Left kidney (tissue), 1 donor: ENCODE measurements at regions not wholly inside any gene's neighbourhood (a gene's known extent, or its start where the extent isn't known, plus 50 kb on each side); places are given as distances from the start of the nearest gene placed in this dataset.
"Not testable (repeated sequence)": the region's sequence is repeated elsewhere in the genome, so short reads cannot be mapped to it uniquely, and the experiment has no call there.

Source experiments
- DNase-seq: peaks from one replicate; pipeline ENCODE4 v3.0.0-alpha.2; 2013

DNA sequence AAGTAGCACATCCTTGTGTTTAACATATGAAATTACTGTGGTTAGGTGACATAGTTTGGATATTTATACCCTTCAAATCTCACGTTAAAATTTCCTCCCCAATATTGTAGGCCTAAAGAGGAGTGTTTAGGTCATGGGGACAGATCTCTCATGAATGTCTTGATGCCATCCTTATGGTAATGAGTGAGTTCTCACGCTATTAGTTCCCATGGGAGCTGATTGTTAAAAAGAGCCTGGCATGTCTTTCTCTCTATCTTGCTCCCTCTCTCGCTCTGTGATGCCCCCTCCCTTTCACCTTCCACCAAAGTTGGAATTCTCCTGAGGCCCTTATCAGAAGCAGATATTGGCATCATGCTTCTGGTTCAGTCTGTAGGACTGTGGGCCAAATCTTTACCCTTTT lies 660.1 kb downstream of the ADCYAP1 start:
- no peak for DNase-seq

DNA sequence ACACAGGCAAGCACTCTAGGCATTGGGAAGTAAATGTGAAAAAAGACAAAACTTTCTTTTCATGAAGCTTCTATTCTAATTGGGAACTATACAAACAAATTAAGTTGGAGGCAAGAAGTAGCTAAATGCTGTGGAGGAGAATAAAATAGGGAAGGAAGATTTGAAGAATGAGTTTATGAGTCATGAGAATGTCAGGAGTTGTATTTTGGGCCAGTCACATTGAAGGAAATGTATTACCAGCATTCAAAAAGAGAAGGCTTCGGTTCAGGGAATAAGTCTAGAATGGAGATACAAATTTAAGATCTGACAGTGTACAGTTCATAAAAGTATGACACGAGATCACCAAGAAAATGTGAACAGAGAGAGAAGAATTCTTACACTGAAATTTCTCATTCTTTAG lies 666.5 kb downstream of the ADCYAP1 start:
- DNase-seq, result no peak

DNA sequence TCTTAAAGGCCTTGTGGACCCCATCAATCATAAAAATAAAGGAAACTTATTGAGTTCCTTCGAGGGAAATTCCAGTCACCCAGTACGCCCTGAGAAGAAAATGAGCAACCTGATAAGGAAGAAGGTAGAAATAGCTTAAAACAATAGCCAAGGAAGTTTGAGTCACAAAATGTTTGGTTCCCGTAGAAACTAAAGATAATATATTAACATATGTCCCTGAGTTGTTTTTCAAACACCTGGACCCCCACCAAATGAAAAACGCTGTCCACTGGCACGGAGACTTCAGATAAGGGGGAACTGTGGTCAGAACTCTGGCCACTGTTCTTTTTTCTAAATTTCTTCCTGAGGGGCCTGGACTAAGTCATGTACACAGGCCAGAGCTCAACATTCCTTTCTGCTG lies 669.1 kb downstream of the ADCYAP1 start:
- no peak for DNase-seq

DNA sequence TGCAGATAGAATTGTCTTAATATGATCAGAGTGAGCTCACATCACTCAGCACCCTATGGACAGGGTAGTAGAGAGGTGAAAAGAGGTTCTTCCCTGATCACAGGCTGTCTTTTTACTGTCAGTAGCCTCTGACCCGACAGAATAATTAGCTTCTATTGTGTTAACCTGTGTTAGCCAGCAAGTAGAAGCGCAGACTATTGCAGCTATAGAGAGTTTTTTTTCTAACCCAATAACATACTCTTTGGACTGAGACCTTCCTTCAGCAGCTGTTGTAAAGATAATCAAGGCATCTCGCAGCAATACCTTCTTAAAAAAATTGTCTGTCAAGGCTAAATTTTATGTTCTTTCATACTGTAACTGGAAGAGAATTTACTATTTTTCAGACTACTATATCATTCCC lies 670.4 kb downstream of the ADCYAP1 start:
- DNase-seq, result no peak

DNA sequence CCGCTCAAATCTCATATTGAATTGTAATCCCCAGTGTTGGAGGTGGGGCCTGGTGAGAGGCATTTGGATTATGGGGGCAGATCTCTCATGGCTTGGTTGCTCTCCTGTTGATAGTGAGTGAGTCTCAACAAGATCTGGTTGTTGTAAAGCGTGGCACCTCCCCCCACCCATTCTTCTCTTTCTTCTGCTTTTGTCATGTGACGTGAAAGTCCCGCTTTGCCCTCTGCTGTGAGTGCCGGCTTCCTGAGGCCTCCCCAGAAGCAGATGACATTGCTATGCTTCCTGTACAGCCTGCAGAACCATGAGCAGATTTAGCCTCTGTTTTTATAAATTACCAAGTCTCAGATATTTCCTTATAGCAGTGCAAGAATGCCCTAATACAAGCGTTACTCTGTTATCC lies 673.8 kb downstream of the ADCYAP1 start:
- no peak for DNase-seq

DNA sequence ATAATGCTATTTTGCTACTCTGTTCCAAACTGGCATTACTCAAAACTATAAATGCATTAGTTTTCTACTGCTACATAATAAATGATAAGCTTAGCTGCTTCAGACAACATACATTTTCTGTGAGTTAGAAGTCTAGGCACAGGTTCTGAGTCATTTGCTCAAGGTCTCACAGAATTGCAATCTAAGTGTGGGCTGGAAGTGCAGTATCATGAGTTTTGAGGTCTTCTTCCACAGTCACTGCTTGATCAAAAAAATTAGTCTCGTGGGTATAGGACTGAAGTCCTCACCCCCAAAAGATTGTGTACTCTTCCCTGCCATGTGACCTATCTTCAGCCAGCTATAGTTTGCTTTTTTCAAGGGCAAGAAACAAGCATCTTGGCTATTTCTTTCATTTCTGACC lies 676.9 kb downstream of the ADCYAP1 start:
- DNase-seq, result no peak

DNA sequence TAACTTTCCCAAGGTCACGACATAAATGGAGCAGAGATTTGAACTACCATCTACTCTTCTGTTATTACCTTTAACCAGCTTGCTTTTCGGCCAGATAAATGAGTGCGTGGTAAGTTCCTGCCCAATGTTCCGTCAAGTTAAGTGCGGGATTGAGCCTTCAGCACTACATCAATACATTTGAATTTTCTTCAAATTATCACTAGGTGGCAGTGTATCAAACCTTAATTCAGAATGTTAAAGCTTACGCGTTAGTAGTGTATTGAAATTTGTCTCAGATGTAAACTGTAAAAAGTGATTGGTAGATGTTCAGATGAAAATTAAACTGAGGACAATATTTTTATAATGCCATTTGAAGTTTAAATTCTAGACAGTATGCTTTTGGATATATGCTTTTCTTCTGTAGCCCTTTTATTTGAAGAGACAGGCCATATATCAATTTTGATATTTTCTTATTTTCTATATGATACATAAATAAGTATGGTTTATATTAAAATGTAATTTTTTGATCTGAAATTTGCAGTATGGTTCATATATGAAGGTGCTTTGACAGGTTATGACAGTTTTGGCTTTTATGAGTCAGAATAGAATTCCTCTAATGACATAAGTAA lies 681.3 kb downstream of the ADCYAP1 start:
- DNase-seq, result peak; percentile 17

DNA sequence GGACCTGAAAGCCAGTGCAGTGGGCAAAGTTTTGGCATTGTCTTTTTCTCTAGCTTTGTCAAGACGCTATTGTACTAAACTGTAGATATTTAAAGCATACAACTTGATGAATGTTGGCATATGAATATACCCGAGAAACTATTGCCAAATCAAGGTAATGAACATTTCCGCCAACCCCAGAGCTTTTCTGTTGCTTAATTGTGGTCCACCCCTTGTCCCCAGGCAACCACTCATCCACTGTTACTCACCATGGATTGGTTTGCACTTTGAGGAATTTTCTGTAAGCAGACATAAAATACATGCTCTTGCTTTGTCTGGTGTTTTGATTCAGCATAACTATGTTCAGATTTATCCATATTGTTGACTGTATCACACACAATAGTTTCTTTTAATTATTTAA lies 688.4 kb downstream of the ADCYAP1 start:
- no peak for DNase-seq

DNA sequence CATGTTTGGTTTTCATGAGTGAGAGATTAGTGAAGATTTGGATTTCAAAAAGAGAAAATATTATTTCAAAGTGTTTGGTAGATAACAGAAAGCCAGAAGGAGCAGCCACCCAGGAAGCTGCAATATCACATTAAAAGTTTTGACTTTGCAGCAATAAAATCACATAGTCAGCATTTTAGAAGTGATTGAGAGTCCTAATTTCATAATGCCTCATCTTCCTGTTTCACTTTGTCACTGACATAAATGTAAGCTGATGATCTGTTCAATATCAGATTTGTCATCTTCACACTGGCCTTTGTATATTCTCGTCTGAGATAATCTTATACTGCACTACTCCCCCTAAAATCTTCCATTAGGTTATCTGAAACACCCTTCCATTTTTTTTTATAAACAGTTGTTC lies 690.5 kb downstream of the ADCYAP1 start:
- DNase-seq, result no peak

DNA sequence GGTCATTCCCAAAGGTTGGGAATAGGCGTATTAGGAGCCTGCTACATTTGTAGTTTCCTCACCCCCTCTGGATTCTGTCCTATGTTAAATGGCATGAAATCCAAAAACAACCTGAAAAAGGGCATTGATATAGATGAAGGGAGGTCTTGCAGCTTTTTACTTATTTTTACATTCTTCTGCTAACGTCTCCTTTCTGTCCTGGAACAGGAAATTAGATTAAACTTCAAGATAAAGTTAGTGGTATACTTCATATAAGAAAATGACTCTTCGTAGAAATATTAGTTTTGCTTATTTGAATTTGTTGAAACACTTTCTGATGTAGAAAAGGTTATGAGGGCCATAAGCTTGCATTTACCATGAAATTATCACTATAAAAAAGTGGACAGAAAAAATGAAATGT lies 694.5 kb downstream of the ADCYAP1 start:
- DNase-seq, result no peak

DNA sequence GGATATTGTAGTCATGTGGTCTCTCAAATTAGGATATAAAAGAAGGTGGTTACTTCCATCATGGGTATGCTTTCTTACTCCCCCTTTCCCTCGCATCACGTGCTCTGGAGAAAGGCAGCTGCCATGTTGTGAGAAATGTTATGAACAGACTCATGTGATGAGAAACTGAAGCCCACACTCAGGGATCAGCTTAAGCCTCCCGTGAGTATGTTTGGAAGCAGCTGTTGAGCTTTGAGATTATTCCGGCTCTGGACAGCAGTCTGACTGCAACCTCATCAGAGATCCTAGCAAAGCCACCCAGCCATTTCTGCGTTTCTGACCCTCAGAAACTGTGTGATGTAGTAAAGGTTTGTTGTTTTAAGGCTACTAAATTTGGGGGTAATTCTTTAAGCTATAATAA lies 700.1 kb downstream of the ADCYAP1 start:
- no peak for DNase-seq

DNA sequence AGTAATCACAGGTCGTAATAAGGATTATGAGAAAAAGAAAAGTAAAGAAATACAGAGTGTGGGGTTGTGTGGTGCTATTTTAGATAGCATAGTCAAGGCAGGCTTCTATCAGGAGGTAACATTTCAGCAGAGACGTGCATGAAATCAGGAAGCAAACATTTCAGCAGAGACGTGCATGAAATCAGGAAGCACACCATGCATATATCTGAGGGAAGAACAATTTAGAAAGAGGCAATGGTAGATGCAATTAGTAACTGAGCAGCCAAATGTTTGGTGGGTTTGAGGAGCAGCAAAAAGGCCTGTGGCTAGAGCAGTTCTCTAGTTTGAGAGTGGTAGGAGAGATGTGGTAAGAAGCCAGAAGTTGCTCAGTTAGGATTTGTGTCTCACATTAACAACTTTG lies 713.7 kb downstream of the ADCYAP1 start:
- DNase-seq, result no peak

DNA sequence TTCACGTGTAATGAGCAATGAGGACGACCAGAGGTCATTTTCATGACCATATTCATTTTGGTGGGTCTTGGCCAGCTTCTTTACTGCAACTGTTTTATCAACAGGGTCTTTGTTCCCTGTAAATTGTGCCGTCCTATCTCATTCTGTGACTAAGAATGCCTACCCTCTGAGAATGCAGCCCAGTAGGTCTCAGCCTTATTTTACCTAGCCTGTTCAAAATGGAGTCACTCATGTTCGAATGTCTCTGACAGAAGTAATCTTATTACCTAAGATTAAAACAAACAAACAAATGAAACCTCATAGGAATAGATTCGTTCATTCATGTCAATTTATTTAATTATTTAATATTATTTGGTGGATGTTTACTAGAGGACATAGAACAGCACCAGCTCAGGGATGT lies 714.8 kb downstream of the ADCYAP1 start:
- no peak for DNase-seq

DNA sequence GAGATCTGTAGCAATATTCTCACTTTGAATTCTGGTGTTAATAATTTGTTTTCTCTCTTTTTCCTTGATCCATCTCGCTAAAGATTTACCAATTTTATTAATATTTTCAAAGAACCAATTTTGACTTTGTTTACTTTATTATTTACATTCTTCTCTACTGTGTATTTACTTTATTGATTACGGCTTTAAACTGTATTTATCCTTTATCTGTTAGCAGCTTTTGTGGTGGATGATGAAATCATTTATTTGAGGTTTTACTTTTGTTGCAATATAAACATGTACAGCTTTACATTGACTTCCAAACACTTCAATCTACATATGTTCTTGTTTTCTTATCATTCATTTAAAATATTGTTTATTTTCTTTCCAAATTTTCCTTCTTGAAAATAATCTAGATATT lies 719.9 kb downstream of the ADCYAP1 start:
- no peak for DNase-seq

DNA sequence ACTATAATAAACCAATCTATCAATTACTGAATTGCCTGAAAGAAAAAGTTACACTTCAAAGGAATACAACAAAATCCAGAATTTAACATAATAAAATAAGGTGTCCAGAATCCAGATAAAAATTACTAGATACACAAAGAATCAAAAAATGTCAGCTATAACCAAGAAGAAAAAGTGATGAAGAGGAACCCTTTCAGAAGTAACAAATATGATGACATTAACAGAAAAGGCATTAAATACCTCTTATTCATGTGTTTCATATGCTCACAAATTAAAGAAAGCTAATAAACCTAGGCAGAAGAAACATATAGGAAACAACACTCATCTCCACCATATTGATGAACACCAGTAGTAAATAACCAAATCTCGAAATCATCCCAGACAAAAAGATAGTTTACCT lies 722.8 kb downstream of the ADCYAP1 start:
- DNase-seq, result no peak

DNA sequence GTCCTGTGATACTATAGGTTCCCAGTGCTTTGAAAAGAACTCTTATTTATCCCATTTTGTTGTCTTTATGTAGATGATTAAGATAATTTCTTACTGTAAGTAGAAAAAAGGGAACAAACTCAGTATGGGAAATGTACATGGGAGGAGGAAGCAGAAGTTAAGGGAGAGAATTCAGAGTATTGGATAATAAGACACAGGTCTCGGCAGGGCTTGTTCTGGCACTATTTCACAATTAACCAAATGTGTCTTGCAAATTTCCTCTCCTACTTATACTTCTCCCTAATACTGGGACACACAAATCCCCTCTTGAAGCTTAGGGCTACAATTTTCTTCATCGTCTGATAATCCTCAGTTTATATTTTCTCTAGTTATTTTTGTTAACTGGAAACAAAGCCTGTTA lies 744.0 kb downstream of the ADCYAP1 start:
- no peak for DNase-seq

DNA sequence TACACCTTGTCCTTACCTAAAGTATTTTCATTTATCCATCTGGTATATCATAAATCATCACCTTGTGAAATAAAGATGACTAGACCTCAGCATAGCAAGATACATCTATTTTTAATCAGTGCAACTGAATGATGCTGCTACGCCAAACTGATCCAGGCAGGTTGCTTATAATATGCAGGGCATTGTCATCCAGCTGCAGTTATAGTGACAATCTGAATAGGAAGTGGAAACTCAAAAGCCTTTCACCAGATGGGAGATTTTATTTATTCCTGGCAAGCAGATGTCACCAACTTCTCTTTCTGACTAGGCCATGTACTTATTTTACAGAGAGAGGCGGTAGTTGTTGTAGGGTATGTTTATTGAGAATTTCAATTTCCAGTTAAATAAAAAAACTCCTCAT lies 747.3 kb downstream of the ADCYAP1 start:
- no peak for DNase-seq

DNA sequence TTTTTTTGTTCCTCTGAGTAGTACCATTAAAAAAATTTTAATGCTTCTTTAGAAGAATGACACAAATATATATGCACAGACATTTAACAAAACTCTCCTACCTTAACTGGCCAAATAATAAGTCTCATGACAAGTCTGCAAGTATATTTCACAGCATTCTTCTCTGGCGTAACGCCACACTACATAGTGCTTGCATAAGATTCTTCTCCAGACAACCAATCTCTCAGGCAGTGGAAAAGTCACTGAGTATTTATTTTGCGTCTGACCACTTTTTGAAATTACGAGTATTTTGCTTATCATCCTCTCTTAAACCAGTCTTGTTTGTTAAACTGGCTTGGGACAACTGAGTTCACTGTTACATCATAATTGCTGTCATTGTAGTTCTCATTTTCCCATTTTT lies 749.2 kb downstream of the ADCYAP1 start:
- no peak for DNase-seq

DNA sequence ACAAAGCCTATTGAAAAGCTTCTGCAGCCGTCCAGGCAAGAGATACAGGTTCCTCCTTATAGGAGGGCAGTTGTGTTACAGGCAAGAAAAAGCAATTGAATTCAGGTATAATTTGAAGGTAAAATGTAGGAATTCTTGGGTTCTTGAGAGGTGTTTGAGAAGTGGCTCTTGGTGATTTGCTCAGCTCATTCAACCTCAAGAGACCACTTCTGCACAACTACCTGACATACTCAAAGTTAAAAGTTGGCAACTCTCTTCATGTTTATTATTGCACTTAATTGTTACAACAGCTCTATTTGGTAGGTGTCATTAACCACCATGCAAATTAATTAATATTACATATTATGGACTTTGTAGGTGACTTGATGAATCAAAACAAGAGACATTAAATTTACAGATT lies 753.2 kb downstream of the ADCYAP1 start:
- no peak for DNase-seq

DNA sequence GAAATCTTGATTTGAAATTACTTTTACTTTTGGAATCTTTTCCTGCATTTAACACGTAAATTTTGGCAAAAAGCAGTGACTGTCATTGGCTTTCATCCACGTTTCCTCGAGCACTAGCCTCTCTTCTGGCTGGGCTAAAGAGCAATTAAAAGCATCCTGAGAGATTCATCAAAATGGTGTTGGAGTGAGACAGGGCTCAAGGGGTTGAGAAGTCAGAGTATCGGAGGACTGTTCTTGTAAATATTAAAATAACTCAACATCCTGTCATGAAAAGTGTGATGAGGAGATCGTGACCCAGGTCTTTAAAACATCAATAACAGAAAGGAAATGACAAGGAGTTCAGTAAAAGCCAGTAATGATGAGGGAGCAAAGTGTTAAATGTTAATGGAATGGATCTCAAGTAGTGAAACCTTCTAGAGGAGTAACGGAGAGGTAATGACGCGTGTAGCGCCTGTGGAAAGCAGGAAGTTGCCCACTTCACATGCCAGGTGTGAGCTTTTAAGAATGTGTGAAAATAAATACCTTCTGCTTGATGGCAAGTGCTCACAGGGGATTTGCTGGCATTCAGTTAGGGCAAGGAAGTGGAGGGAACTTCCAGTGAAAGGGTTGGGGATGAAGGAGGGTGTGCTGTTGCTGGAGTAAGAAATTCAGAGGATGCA lies 754.4 kb downstream of the ADCYAP1 start:
- peak; percentile 11 for DNase-seq

DNA sequence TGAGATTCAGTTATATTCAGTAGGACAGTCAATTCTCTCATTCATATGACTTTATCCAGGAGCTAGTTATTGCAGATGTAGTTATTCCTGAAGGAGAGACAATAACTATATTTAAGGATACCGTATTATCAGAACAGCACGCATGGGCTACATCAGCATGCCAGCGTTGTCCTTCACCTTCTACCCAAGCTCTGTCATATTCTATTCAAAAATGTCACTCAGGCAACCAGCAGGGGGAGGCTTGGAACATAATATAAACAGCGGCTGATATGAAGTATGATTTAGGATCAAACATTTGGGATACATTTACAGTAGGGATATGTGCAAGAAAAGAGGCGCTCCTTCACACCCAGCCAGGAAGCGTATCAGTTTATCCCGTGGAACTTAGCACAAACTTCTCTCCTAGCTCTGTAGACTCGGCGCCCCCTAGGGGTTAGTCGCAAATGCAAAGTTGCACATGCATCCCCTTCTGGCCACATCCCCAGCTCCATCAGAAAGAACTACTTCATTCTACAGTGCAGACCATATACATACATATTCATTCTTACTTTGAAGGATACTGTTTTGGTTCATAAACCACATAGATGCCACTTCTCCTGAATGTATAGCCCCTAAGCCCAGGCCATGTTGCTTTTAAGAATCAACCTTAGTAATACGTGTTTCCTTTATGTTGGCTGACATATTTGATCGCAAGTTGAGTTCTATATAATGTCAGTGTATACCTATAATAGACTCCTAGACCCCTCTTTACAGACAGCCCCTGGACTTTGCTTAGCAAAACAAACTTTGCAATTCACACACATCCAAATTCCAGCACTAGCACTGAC lies 759.4 kb downstream of the ADCYAP1 start:
- DNase-seq, result no peak

DNA sequence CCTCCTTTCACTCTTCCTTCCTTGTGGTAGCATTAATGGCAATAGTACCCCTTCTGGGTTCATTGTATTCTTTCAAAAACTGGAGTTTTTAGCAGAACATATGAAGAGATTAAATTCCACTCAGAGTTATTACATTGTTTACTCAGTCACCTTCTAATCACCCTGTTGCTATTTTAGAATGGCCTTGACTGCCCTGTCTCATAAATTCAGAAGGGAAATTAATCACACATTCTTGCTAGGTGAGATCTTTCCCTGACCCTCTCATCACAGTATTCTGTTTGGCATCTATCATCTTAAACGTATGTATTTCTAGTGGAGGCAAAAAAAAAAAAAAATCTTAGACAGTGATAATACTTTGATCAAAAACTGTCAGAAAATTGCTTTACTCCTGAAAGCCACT lies 760.4 kb downstream of the ADCYAP1 start:
- no peak for DNase-seq

DNA sequence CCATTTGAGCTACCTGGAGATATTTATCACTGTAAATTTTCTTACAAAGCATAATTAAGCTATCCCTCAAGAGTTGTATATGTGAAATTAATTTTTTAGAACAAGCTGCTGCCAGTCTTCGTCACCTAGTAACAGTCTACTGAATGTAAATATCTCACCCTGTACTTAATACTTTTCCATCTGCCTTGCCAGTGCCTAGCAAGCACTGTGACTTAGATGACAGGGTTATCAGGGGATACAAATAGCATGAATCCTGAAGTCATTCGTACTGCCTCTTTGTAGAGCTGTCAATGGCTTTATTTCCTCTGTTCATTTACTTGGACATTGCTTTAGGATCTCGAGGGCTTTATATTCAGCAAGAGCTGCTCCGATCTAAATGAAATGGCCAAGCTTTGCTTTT lies 763.6 kb downstream of the ADCYAP1 start:
- no peak for DNase-seq

DNA sequence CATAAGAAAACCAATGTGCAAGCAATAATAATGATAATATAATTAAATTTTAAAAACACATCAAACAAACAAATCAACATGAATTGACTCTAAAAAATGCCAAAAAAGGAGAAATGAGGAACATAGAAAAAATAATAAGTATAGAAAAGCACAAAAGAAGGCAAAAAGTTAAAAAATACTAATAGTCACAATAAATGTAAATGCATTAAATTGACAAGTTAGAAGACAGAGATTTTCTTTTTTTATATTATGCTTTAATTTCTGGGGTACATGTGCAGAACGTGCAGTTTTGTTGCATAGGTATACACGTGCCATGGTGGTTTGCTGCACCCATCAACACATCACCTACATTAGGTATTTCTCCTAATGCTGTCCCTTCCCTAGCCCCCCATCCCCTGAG lies 767.0 kb downstream of the ADCYAP1 start:
- DNase-seq, result not testable (repeated sequence)
